ENCODE measurements at regions not wholly inside any gene's neighbourhood (a gene's known extent, or its start where the extent isn't known, plus 50 kb on each side); places are given as distances from the start of the nearest gene placed in this dataset.
"Not testable (repeated sequence)": the region's sequence is repeated elsewhere in the genome, so short reads cannot be mapped to it uniquely, and the experiment has no call there.

- DNase-seq (ENCODE audit: low spot score in 2 of 2) = no peak
- no peak overlapping the region for H3K27ac ChIP-seq
- no peak overlapping the region for H3K4me3 ChIP-seq
- no peaks in the 10 kb centered on the region for H3K9me3 ChIP-seq
- H3K36me3 ChIP-seq = no peaks in the 10 kb centered on the region
- no peak for TF ChIP-seq POLR2A (IDR thresholded peaks at IDR 0.05)
- no peak for TF ChIP-seq EP300 (IDR thresholded peaks at IDR 0.05)
- no peak for TF ChIP-seq CTCF (IDR thresholded peaks at IDR 0.05)
- WGBS, 2 donors = 35 to 42% methylated on average over 1 of the region's 1 CpG
- H3K4me1 ChIP-seq = no peaks in the 10 kb centered on the region
- no peaks in the 10 kb centered on the region for H3K27me3 ChIP-seq
Observed at GRCh38 chr3:190972840-190973270, 110.4 kb upstream of the GMNC start.

GRCh38 chr3:190972196-190972595 lies 109.7 kb upstream of the GMNC start:
- Histone ChIP-seq H3K27ac (no peak overlapping the region), H3K9me3 (no peaks in the 10 kb centered on the region), H3K36me3 (no peaks in the 10 kb centered on the region), H3K4me3 (no peak overlapping the region), H3K4me1 (no peaks in the 10 kb centered on the region), H3K27me3 (no peaks in the 10 kb centered on the region)
- no peak for DNase-seq (ENCODE audit: low spot score in 2 of 2)
- no peak for TF ChIP-seq POLR2A (IDR thresholded peaks at IDR 0.05)
- 73 to 75% methylated on average over 5 of the region's 5 CpGs for WGBS, 2 donors

- H3K27ac ChIP-seq = no peak overlapping the region
- no peaks in the 10 kb centered on the region for H3K27me3 ChIP-seq
- no peak for DNase-seq (ENCODE audit: low spot score in 2 of 2)
- no peaks in the 10 kb centered on the region for H3K4me1 ChIP-seq
- no peaks in the 10 kb centered on the region for H3K36me3 ChIP-seq
- H3K4me3 ChIP-seq = no peak overlapping the region
- no peaks in the 10 kb centered on the region for H3K9me3 ChIP-seq
- no peak for TF ChIP-seq POLR2A (IDR thresholded peaks at IDR 0.05)
- no peak for TF ChIP-seq CTCF (IDR thresholded peaks at IDR 0.05)
- no peak for TF ChIP-seq EP300 (IDR thresholded peaks at IDR 0.05)
Observed at GRCh38 chr3:190970560-190970959, 108.1 kb upstream of the GMNC start.

GRCh38 chr3:190968616-190969015 lies 106.1 kb upstream of the GMNC start:
- no peak for TF ChIP-seq EP300 (IDR thresholded peaks at IDR 0.05)
- TF ChIP-seq CTCF (IDR thresholded peaks at IDR 0.05) = no peak
- Histone ChIP-seq H3K4me3 (no peak overlapping the region), H3K9me3 (no peaks in the 10 kb centered on the region), H3K27me3 (no peaks in the 10 kb centered on the region), H3K4me1 (no peaks in the 10 kb centered on the region), H3K27ac (no peak overlapping the region), H3K36me3 (no peaks in the 10 kb centered on the region)
- 60 to 64% methylated on average over 2 of the region's 2 CpGs for WGBS, 2 donors
- DNase-seq (ENCODE audit: low spot score in 2 of 2) = no peak

GRCh38 chr3:190964931-190965330 lies 102.4 kb upstream of the GMNC start:
- H3K9me3 ChIP-seq; H3K27ac ChIP-seq; H3K4me3 ChIP-seq; H3K27me3 ChIP-seq; H3K36me3 ChIP-seq; DNase-seq (ENCODE audit: low spot score in 2 of 2); H3K4me1 ChIP-seq: not testable (repeated sequence)
- 49 to 82% methylated on average over 18 to 20 of the region's 20 CpGs for WGBS, 2 donors

GRCh38 chr3:190959077-190959476 lies 96.6 kb upstream of the GMNC start:
- Histone ChIP-seq H3K27me3 (no peaks in the 10 kb centered on the region), H3K27ac (no peak overlapping the region), H3K4me1 (no peaks in the 10 kb centered on the region), H3K4me3 (no peak overlapping the region), H3K36me3 (no peaks in the 10 kb centered on the region), H3K9me3 (no peaks in the 10 kb centered on the region)
- no peak for DNase-seq (ENCODE audit: low spot score in 2 of 2)
- WGBS, 2 donors = 50 to 73% methylated on average over 1 of the region's 1 CpG
- no peak for TF ChIP-seq EP300 (IDR thresholded peaks at IDR 0.05)

GRCh38 chr3:190941694-190942260 lies 79.3 kb upstream of the GMNC start:
- no peak overlapping the region for H3K4me3 ChIP-seq
- H3K36me3 ChIP-seq = no peaks in the 10 kb centered on the region
- 21 to 25% methylated on average over 5 of the region's 5 CpGs for WGBS, 2 donors
- H3K27ac ChIP-seq = no peak overlapping the region
- no peaks in the 10 kb centered on the region for H3K9me3 ChIP-seq
- H3K27me3 ChIP-seq = no peaks in the 10 kb centered on the region
- DNase-seq (ENCODE audit: low spot score in 2 of 2) = no peak
- H3K4me1 ChIP-seq = no peaks in the 10 kb centered on the region
- TF ChIP-seq EP300 (IDR thresholded peaks at IDR 0.05) = no peak

GRCh38 chr3:190934616-190935015 lies 72.1 kb upstream of the GMNC start:
- not testable (repeated sequence) for H3K27me3 ChIP-seq; DNase-seq (ENCODE audit: low spot score in 2 of 2); H3K4me3 ChIP-seq; H3K9me3 ChIP-seq; H3K4me1 ChIP-seq; H3K36me3 ChIP-seq; H3K27ac ChIP-seq
- 67 to 72% methylated on average over 9 of the region's 9 CpGs for WGBS, 2 donors
